DOHH2 (cell line): ENCODE measurements at regions not wholly inside any gene's neighbourhood (a gene's known extent, or its start where the extent isn't known, plus 50 kb on each side); places are given as distances from the start of the nearest gene placed in this dataset.

Source experiments
- EZH2phosphoT487 ChIP-seq: fragments of 200-600 bp; sonication (generic); IDR thresholded peaks from 2 replicates; pipeline ENCODE4 v1.6.1; 2017; ENCODE audit warnings: borderline replicate concordance, mild to moderate bottlenecking, antibody characterized with exemption, low read length, moderate library complexity, mixed read lengths
- TF ChIP-seq, protein P1 (sequence below): fragments of 200-600 bp; sonication (generic); IDR thresholded peaks from one replicate; pipeline ENCODE4 v1.5.1; 2014; ENCODE audit warnings: antibody characterized with exemption, mild to moderate bottlenecking, low read depth, low read length; ENCODE audit not compliant: poor library complexity, severe bottlenecking

- TF ChIP-seq, protein P1, sequence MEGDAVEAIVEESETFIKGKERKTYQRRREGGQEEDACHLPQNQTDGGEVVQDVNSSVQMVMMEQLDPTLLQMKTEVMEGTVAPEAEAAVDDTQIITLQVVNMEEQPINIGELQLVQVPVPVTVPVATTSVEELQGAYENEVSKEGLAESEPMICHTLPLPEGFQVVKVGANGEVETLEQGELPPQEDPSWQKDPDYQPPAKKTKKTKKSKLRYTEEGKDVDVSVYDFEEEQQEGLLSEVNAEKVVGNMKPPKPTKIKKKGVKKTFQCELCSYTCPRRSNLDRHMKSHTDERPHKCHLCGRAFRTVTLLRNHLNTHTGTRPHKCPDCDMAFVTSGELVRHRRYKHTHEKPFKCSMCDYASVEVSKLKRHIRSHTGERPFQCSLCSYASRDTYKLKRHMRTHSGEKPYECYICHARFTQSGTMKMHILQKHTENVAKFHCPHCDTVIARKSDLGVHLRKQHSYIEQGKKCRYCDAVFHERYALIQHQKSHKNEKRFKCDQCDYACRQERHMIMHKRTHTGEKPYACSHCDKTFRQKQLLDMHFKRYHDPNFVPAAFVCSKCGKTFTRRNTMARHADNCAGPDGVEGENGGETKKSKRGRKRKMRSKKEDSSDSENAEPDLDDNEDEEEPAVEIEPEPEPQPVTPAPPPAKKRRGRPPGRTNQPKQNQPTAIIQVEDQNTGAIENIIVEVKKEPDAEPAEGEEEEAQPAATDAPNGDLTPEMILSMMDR = no peak
- TF ChIP-seq EZH2phosphoT487 = no peak
Measured at GRCh38 chr2:180146541-180146940, 139.4 kb upstream of the CWC22 start.
